Right lobe of liver (tissue), 4 donors: ENCODE measurements at regions not wholly inside any gene's neighbourhood (a gene's known extent, or its start where the extent isn't known, plus 50 kb on each side); places are given as distances from the start of the nearest gene placed in this dataset.

ENCODE experiments used
- CTCF ChIP-seq, 4 donors: fragments of 200-600 bp in 3 of 4; fragments of 450-650 bp in 1 of 4; IDR thresholded peaks; one replicate each; pipeline versions ENCODE4 v1.5.1 to v1.8.0; 2016 to 2022; ENCODE audit warnings: antibody characterized with exemption in 4 of 4, mild to moderate bottlenecking in 2 of 4
- POLR2A ChIP-seq: fragments of 450-650 bp; IDR thresholded peaks from one replicate; pipeline ENCODE4 v1.6.1; 2017; ENCODE audit warnings: antibody characterized with exemption, mild to moderate bottlenecking
- donor health status: DM: no; HTN: no; CAD: no.
- donor health status: DM: no; HTN: no; CAD: no.
- donor health status: DM: no; HTN: yes; CAD: no.

GRCh38 chr10:6337382-6337781, 134.7 kb downstream of the PFKFB3 start:
- TF ChIP-seq CTCF (IDR thresholded peaks at IDR 0.05): no peak
- TF ChIP-seq POLR2A: no peak
